ENCODE measurements at regions not wholly inside any gene's neighbourhood (a gene's known extent, or its start where the extent isn't known, plus 50 kb on each side); places are given as distances from the start of the nearest gene placed in this dataset.

GRCh38 chr5:5813441-5813840 lies 391.0 kb downstream of the ICE1 start:
- H3K36me3 ChIP-seq (ENCODE audit: control insufficient read depth, low read length): no peaks in the 10 kb centered on the region
- H3K4me1 ChIP-seq (ENCODE audit: control insufficient read depth, low read length): no peaks in the 10 kb centered on the region
- no peaks in the 10 kb centered on the region for H3K79me2 ChIP-seq (ENCODE audit: control insufficient read depth, low read length)
- no peaks in the 10 kb centered on the region for H3K27me3 ChIP-seq (ENCODE audit: control insufficient read depth, low read length)
- no peak overlapping the region for H3K27ac ChIP-seq (ENCODE audit: low read depth, low read length)
- H3K4me3 ChIP-seq (ENCODE audit: low read length): no peak overlapping the region
- no peaks in the 10 kb centered on the region for H3K9me2 ChIP-seq (replicated peaks; ENCODE audit: control insufficient read depth, low read length)
- no peaks in the 10 kb centered on the region for H4K20me1 ChIP-seq (ENCODE audit: control insufficient read depth, insufficient read depth, low read depth, low read length)
- H3K9me3 ChIP-seq (ENCODE audit: control insufficient read depth, insufficient read depth, low read length): no peaks in the 10 kb centered on the region
- H3K4me2 ChIP-seq (ENCODE audit: low read length): no peak overlapping the region
- TF ChIP-seq, protein P1, sequence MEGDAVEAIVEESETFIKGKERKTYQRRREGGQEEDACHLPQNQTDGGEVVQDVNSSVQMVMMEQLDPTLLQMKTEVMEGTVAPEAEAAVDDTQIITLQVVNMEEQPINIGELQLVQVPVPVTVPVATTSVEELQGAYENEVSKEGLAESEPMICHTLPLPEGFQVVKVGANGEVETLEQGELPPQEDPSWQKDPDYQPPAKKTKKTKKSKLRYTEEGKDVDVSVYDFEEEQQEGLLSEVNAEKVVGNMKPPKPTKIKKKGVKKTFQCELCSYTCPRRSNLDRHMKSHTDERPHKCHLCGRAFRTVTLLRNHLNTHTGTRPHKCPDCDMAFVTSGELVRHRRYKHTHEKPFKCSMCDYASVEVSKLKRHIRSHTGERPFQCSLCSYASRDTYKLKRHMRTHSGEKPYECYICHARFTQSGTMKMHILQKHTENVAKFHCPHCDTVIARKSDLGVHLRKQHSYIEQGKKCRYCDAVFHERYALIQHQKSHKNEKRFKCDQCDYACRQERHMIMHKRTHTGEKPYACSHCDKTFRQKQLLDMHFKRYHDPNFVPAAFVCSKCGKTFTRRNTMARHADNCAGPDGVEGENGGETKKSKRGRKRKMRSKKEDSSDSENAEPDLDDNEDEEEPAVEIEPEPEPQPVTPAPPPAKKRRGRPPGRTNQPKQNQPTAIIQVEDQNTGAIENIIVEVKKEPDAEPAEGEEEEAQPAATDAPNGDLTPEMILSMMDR (IDR thresholded peaks at IDR 0.05; ENCODE audit: low read depth, low read length, poor library complexity, severe bottlenecking): no peak
- TF ChIP-seq EZH2phosphoT487 (IDR thresholded peaks at IDR 0.05; ENCODE audit: borderline replicate concordance, low read length): no peak
- no peaks in the 10 kb centered on the region for H3F3A ChIP-seq (ENCODE audit: control insufficient read depth, insufficient read depth)

- no peaks in the 10 kb centered on the region for H3K9me3 ChIP-seq (ENCODE audit: control insufficient read depth, insufficient read depth, low read length)
- H3F3A ChIP-seq (ENCODE audit: control insufficient read depth, insufficient read depth): no peaks in the 10 kb centered on the region
- no peaks in the 10 kb centered on the region for H3K9me2 ChIP-seq (replicated peaks; ENCODE audit: control insufficient read depth, low read length)
- H3K4me2 ChIP-seq (ENCODE audit: low read length): no peak overlapping the region
- no peaks in the 10 kb centered on the region for H3K36me3 ChIP-seq (ENCODE audit: control insufficient read depth, low read length)
- no peaks in the 10 kb centered on the region for H3K79me2 ChIP-seq (ENCODE audit: control insufficient read depth, low read length)
- H3K27ac ChIP-seq (ENCODE audit: low read depth, low read length): no peak overlapping the region
- no peaks in the 10 kb centered on the region for H3K4me1 ChIP-seq (ENCODE audit: control insufficient read depth, low read length)
- H3K4me3 ChIP-seq (ENCODE audit: low read length): no peak overlapping the region
- TF ChIP-seq, protein P1 (IDR thresholded peaks at IDR 0.05; ENCODE audit: low read depth, low read length, poor library complexity, severe bottlenecking): no peak
- TF ChIP-seq EZH2phosphoT487 (IDR thresholded peaks at IDR 0.05; ENCODE audit: borderline replicate concordance, low read length): no peak
- H3K27me3 ChIP-seq (ENCODE audit: control insufficient read depth, low read length): no peaks in the 10 kb centered on the region
- no peaks in the 10 kb centered on the region for H4K20me1 ChIP-seq (ENCODE audit: control insufficient read depth, insufficient read depth, low read depth, low read length)
These were observed 388.0 kb downstream of the ICE1 start for GRCh38 chr5:5810461-5810860.

- no peak for TF ChIP-seq EZH2phosphoT487 (IDR thresholded peaks at IDR 0.05; ENCODE audit: borderline replicate concordance, low read length)
- TF ChIP-seq, protein P1 (IDR thresholded peaks at IDR 0.05; ENCODE audit: low read depth, low read length, poor library complexity, severe bottlenecking): no peak
- H3K27ac ChIP-seq (ENCODE audit: low read depth, low read length): no peak overlapping the region
- no peaks in the 10 kb centered on the region for H4K20me1 ChIP-seq (ENCODE audit: control insufficient read depth, insufficient read depth, low read depth, low read length)
- no peak overlapping the region for H3K4me3 ChIP-seq (ENCODE audit: low read length)
- H3K4me2 ChIP-seq (ENCODE audit: low read length): no peak overlapping the region
- no peaks in the 10 kb centered on the region for H3K36me3 ChIP-seq (ENCODE audit: control insufficient read depth, low read length)
- no peaks in the 10 kb centered on the region for H3K4me1 ChIP-seq (ENCODE audit: control insufficient read depth, low read length)
- H3F3A ChIP-seq (ENCODE audit: control insufficient read depth, insufficient read depth): no peaks in the 10 kb centered on the region
- no peaks in the 10 kb centered on the region for H3K27me3 ChIP-seq (ENCODE audit: control insufficient read depth, low read length)
- no peaks in the 10 kb centered on the region for H3K79me2 ChIP-seq (ENCODE audit: control insufficient read depth, low read length)
- H3K9me3 ChIP-seq (ENCODE audit: control insufficient read depth, insufficient read depth, low read length): no peaks in the 10 kb centered on the region
- H3K9me2 ChIP-seq (replicated peaks; ENCODE audit: control insufficient read depth, low read length): no peaks in the 10 kb centered on the region
These were observed 383.4 kb downstream of the ICE1 start for GRCh38 chr5:5805916-5806315.

Data from DOHH2 (cell line).